ENCODE measurements at regions not wholly inside any gene's neighbourhood (a gene's known extent, or its start where the extent isn't known, plus 50 kb on each side); places are given as distances from the start of the nearest gene placed in this dataset.

- Histone ChIP-seq H3F3A (ENCODE audit: insufficient read depth, low read depth) (no peaks in the 10 kb centered on the region), H3K27ac (no peak overlapping the region), H3K9me2 (ENCODE audit: insufficient read depth) (no peaks in the 10 kb centered on the region), H3K79me2 (ENCODE audit: low read depth) (no peaks in the 10 kb centered on the region), H3K4me1 (replicated peaks; ENCODE audit: insufficient read depth) (no peaks in the 10 kb centered on the region), H3K36me3 (ENCODE audit: low read depth) (no peaks in the 10 kb centered on the region), H3K9me3 (ENCODE audit: insufficient read depth, low read depth) (no peaks in the 10 kb centered on the region), H3K27me3 (ENCODE audit: insufficient read depth, low read depth) (peaks cover 63% of the 10 kb centered on the region), H2AFZ (no peak overlapping the region), H3K4me2 (no peak overlapping the region), H4K20me1 (ENCODE audit: insufficient read depth) (no peaks in the 10 kb centered on the region), H3K4me3 (no peak overlapping the region)
- intact Hi-C loops (cut with micrococcal nuclease; ENCODE audit: unreplicated experiment): no loop called here
- ChIA-PET POLR2A (ENCODE audit: unreplicated experiment) (no interaction called here), CTCF (no interaction called here)
- TF ChIP-seq, protein P1, sequence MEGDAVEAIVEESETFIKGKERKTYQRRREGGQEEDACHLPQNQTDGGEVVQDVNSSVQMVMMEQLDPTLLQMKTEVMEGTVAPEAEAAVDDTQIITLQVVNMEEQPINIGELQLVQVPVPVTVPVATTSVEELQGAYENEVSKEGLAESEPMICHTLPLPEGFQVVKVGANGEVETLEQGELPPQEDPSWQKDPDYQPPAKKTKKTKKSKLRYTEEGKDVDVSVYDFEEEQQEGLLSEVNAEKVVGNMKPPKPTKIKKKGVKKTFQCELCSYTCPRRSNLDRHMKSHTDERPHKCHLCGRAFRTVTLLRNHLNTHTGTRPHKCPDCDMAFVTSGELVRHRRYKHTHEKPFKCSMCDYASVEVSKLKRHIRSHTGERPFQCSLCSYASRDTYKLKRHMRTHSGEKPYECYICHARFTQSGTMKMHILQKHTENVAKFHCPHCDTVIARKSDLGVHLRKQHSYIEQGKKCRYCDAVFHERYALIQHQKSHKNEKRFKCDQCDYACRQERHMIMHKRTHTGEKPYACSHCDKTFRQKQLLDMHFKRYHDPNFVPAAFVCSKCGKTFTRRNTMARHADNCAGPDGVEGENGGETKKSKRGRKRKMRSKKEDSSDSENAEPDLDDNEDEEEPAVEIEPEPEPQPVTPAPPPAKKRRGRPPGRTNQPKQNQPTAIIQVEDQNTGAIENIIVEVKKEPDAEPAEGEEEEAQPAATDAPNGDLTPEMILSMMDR (conservative IDR thresholded peaks at IDR 0.05): no peak
- TF ChIP-seq EZH2 (IDR thresholded peaks at IDR 0.05; ENCODE audit: low read depth): no peak
- DNase-seq: no peak
- no TSS peak for BruUV-seq (replicated peaks)
These were observed 174.7 kb downstream of the DHX35 start for GRCh38 chr20:39136798-39137197.

- Histone ChIP-seq H2AFZ (no peak overlapping the region), H4K20me1 (ENCODE audit: insufficient read depth) (no peaks in the 10 kb centered on the region), H3K27ac (no peak overlapping the region), H3F3A (ENCODE audit: insufficient read depth, low read depth) (no peaks in the 10 kb centered on the region), H3K9me3 (ENCODE audit: insufficient read depth, low read depth) (no peaks in the 10 kb centered on the region), H3K4me3 (no peak overlapping the region), H3K9me2 (ENCODE audit: insufficient read depth) (no peaks in the 10 kb centered on the region), H3K79me2 (ENCODE audit: low read depth) (no peaks in the 10 kb centered on the region), H3K4me2 (no peak overlapping the region), H3K4me1 (replicated peaks; ENCODE audit: insufficient read depth) (no peaks in the 10 kb centered on the region), H3K27me3 (ENCODE audit: insufficient read depth, low read depth) (peaks cover 61% of the 10 kb centered on the region), H3K36me3 (ENCODE audit: low read depth) (no peaks in the 10 kb centered on the region)
- intact Hi-C loops (cut with micrococcal nuclease; ENCODE audit: unreplicated experiment): no loop called here
- TF ChIP-seq, protein P1 (conservative IDR thresholded peaks at IDR 0.05): no peak
- no peak for TF ChIP-seq EZH2 (IDR thresholded peaks at IDR 0.05; ENCODE audit: low read depth)
- CTCF ChIA-PET: no interaction called here
- DNase-seq: no peak
- POLR2A ChIA-PET (ENCODE audit: unreplicated experiment): no interaction called here
- BruUV-seq (replicated peaks): no TSS peak
These were observed 173.9 kb downstream of the DHX35 start for GRCh38 chr20:39135885-39136544.

DNA sequence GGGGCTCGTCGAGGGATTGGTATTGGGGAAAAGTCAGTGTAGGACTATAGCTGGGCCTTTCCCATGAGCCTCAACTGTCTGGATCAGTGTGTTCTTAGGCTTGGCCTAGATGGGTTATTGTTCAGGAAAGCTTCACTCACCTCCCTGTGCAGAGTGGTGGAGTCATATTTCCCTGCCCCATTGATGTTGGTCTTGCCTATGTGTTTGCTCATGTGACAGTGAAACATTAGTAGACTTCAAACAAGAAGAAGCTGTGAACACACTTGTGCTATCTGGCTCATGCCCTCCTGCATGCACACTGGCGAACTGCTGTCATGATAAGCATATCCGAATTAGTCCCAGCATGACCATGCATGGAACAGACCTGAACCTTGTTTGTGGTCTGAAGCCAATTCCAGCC is 171.1 kb downstream of the DHX35 start:
- ChIA-PET POLR2A (ENCODE audit: unreplicated experiment) (no interaction called here), CTCF (no interaction called here)
- H3K27me3 ChIP-seq (ENCODE audit: insufficient read depth, low read depth): peaks cover 42% of the 10 kb centered on the region
- no peaks in the 10 kb centered on the region for H4K20me1 ChIP-seq (ENCODE audit: insufficient read depth)
- H3K4me2 ChIP-seq: no peak overlapping the region
- DNase-seq: no peak
- H3K9me3 ChIP-seq (ENCODE audit: insufficient read depth, low read depth): no peaks in the 10 kb centered on the region
- H2AFZ ChIP-seq: no peak overlapping the region
- no peaks in the 10 kb centered on the region for H3K79me2 ChIP-seq (ENCODE audit: low read depth)
- H3K9me2 ChIP-seq (ENCODE audit: insufficient read depth): no peaks in the 10 kb centered on the region
- BruUV-seq (replicated peaks): no TSS peak
- no peaks in the 10 kb centered on the region for H3K36me3 ChIP-seq (ENCODE audit: low read depth)
- H3K4me1 ChIP-seq (replicated peaks; ENCODE audit: insufficient read depth): no peaks in the 10 kb centered on the region
- H3F3A ChIP-seq (ENCODE audit: insufficient read depth, low read depth): no peaks in the 10 kb centered on the region
- TF ChIP-seq EZH2 (IDR thresholded peaks at IDR 0.05; ENCODE audit: low read depth): no peak
- TF ChIP-seq, protein P1 (conservative IDR thresholded peaks at IDR 0.05): no peak
- intact Hi-C loops (cut with micrococcal nuclease; ENCODE audit: unreplicated experiment): no loop called here
- H3K27ac ChIP-seq: no peak overlapping the region
- H3K4me3 ChIP-seq: no peak overlapping the region
